Gastrocnemius medialis (tissue), 4 donors: ENCODE measurements at regions not wholly inside any gene's neighbourhood (a gene's known extent, or its start where the extent isn't known, plus 50 kb on each side); places are given as distances from the start of the nearest gene placed in this dataset.

ENCODE experiments used
- CTCF ChIP-seq, 5 experiments: fragments of 450-650 bp in 3 of 5; fragments of 200-600 bp in 2 of 5; sonication (generic) in 2 of 5; IDR thresholded peaks in 4 of 5; conservative IDR thresholded peaks in 1 of 5; 1 replicate in 4 of 5; 2 replicates in 1 of 5; pipeline ENCODE4 v1.5.1; 2016 to 2019; ENCODE audit warnings: antibody characterized with exemption in 5 of 5, mild to moderate bottlenecking in 3 of 5, moderate library complexity in 3 of 5
- POLR2A ChIP-seq, 2 donors: fragments of 450-650 bp; IDR thresholded peaks; one replicate each; pipeline ENCODE4 v1.6.1; 2017; ENCODE audit warnings: antibody characterized with exemption in 2 of 2, mild to moderate bottlenecking in 2 of 2, moderate library complexity in 2 of 2

GRCh38 chr19:46932346-46932745 lies 71.5 kb downstream of the ARHGAP35 start:
- TF ChIP-seq CTCF (IDR thresholded peaks at IDR 0.05 in 4 of 5, conservative IDR thresholded peaks at IDR 0.05 in 1 of 5) = no peak
- TF ChIP-seq POLR2A (IDR thresholded peaks at IDR 0.05) = no peak
